HL-60/S4 treated with retinoic acid at 250 ng/mL for 4 days and 3 days (cell line): ENCODE measurements at regions not wholly inside any gene's neighbourhood (a gene's known extent, or its start where the extent isn't known, plus 50 kb on each side); places are given as distances from the start of the nearest gene placed in this dataset.

Source experiments
- in situ Hi-C: fragments of 300-500 bp; cut with MboI; formaldehyde crosslinking; loops from 2 replicates; pipeline ENCODE4 v1.7.0; 2022; ENCODE audit warnings: low sequenced_read_pairs

- in situ Hi-C loops: no loop called here
These were observed 635.1 kb upstream of the SLC39A10 start for GRCh38 chr2:195021711-195022507.

GRCh38 chr2:195018462-195018861, 638.6 kb upstream of the SLC39A10 start:
- in situ Hi-C loops: no loop called here

- in situ Hi-C loops: no loop called here
These were observed 639.1 kb upstream of the SLC39A10 start for GRCh38 chr2:195017890-195018289.

GRCh38 chr2:195016841-195017240, 640.2 kb upstream of the SLC39A10 start:
- in situ Hi-C loops: no loop called here

- in situ Hi-C loops: no loop called here
These were observed 647.8 kb upstream of the SLC39A10 start for GRCh38 chr2:195009202-195009601.

- in situ Hi-C loops: no loop called here
These were observed 650.2 kb upstream of the SLC39A10 start for GRCh38 chr2:195006856-195007255.

GRCh38 chr2:195003881-195004471, 653.0 kb upstream of the SLC39A10 start:
- in situ Hi-C loops: no loop called here

GRCh38 chr2:195001924-195002323, 655.1 kb upstream of the SLC39A10 start:
- in situ Hi-C loops: no loop called here

GRCh38 chr2:194999771-195000170, 657.3 kb upstream of the SLC39A10 start:
- in situ Hi-C loops: no loop called here

- in situ Hi-C loops: no loop called here
These were observed 664.4 kb upstream of the SLC39A10 start for GRCh38 chr2:194992648-194993047.

GRCh38 chr2:194985258-194985657, 671.8 kb upstream of the SLC39A10 start:
- in situ Hi-C loops: no loop called here

- in situ Hi-C loops: no loop called here
These were observed 694.8 kb upstream of the SLC39A10 start for GRCh38 chr2:194962254-194962653.

- in situ Hi-C loops: no loop called here
These were observed 702.8 kb upstream of the SLC39A10 start for GRCh38 chr2:194954218-194954617.

GRCh38 chr2:194946826-194947225, 710.2 kb upstream of the SLC39A10 start:
- in situ Hi-C loops: no loop called here

- in situ Hi-C loops: no loop called here
These were observed 719.0 kb upstream of the SLC39A10 start for GRCh38 chr2:194938066-194938465.

- in situ Hi-C loops: no loop called here
These were observed 729.5 kb upstream of the SLC39A10 start for GRCh38 chr2:194927489-194927888.

GRCh38 chr2:194926873-194927272, 730.2 kb upstream of the SLC39A10 start:
- in situ Hi-C loops: no loop called here

- in situ Hi-C loops: no loop called here
These were observed 731.3 kb upstream of the SLC39A10 start for GRCh38 chr2:194925742-194926141.

- in situ Hi-C loops: no loop called here
These were observed 739.5 kb upstream of the SLC39A10 start for GRCh38 chr2:194917519-194917918.

GRCh38 chr2:194915485-194915884, 741.5 kb upstream of the SLC39A10 start:
- in situ Hi-C loops: no loop called here

GRCh38 chr2:194907569-194907968, 749.5 kb upstream of the SLC39A10 start:
- in situ Hi-C loops: no loop called here

- in situ Hi-C loops: no loop called here
These were observed 760.2 kb upstream of the SLC39A10 start for GRCh38 chr2:194896871-194897270.

- in situ Hi-C loops: no loop called here
These were observed 773.3 kb upstream of the SLC39A10 start for GRCh38 chr2:194883711-194884110.
